T-cell (primary cell): ENCODE measurements at regions not wholly inside any gene's neighbourhood (a gene's known extent, or its start where the extent isn't known, plus 50 kb on each side); places are given as distances from the start of the nearest gene placed in this dataset.

ENCODE experiments used
- ATAC-seq, 4 experiments: fragments of 200-7000 bp in 3 of 4; fragments of 150-1000 bp in 1 of 4; cut with Tn5 transposase; replicated peaks in 1 of 4; 1 replicate in 3 of 4; 2 replicates in 1 of 4; pipeline ENCODE4 v1.10.0; 2021; ENCODE audit warnings: moderate library complexity in 3 of 4, mild to moderate bottlenecking in 2 of 4, moderate number of reproducible peaks in 1 of 4
- CTCF ChIA-PET, 2 donors: fragments of 300-600 bp; sonication (Branson Sonifier 250); formaldehyde crosslinking; loops; one replicate each; lab custom pipeline; 2022; ENCODE audit warnings: antibody characterized with exemption in 2 of 2; lab: Charles Lee
- POLR2A ChIA-PET, 2 donors: fragments of 300-600 bp; sonication (Branson Sonifier 250); formaldehyde crosslinking; loops; one replicate each; lab custom pipeline; 2022; ENCODE audit warnings: antibody characterized with exemption in 2 of 2; lab: Charles Lee
- DNase-seq, 35 experiments: peaks; one replicate each; pipeline versions ENCODE4 v3.0.0 to v3.0.0-alpha.2; 2013 to 2023
- H3K27ac ChIP-seq: one replicate; pipeline ENCODE4 v1.5.1; 2013; ENCODE audit warnings: low read length
- H3K27me3 ChIP-seq, 2 experiments: replicated peaks in 1 of 2; 1 replicate in 1 of 2; 2 replicates in 1 of 2; pipeline versions ENCODE4 v1.6.1 to v1.7.0; 2013; ENCODE audit warnings: low read length in 1 of 2, mixed read lengths in 1 of 2; ENCODE audit not compliant: control insufficient read depth in 2 of 2, insufficient read depth in 2 of 2; ENCODE audit errors: extremely low read depth in 1 of 2
- H3K36me3 ChIP-seq, 2 donors: 1 replicate in 1 of 2; 2 replicates in 1 of 2; pipeline versions ENCODE4 v1.6.1 to v1.7.0; 2013; ENCODE audit warnings: low read length in 1 of 2; ENCODE audit not compliant: control insufficient read depth in 2 of 2, insufficient read depth in 1 of 2; ENCODE audit errors: extremely low read depth in 1 of 2
- H3K4me1 ChIP-seq, 2 experiments: 1 replicate in 1 of 2; 2 replicates in 1 of 2; pipeline versions ENCODE4 v1.6.1 to v1.7.0; 2013; ENCODE audit warnings: low read length in 2 of 2, mixed read lengths in 1 of 2; ENCODE audit not compliant: insufficient read depth in 2 of 2, control insufficient read depth in 1 of 2; ENCODE audit errors: extremely low read depth in 1 of 2
- H3K4me3 ChIP-seq, 2 donors: 1 replicate in 1 of 2; 2 replicates in 1 of 2; pipeline versions ENCODE4 v1.5.1 to v1.7.0; 2013; ENCODE audit warnings: mild to moderate bottlenecking in 2 of 2, low read length in 1 of 2, moderate library complexity in 1 of 2; ENCODE audit not compliant: control insufficient read depth in 1 of 2; ENCODE audit errors: extremely low read depth in 1 of 2
- H3K9me3 ChIP-seq: 2 replicates; pipeline ENCODE4 v1.7.0; 2013
- H3K27ac Mint-ChIP-seq, 2 donors: one replicate each; pipeline ENCODE4 v1.8.0; 2020 to 2021; ENCODE audit warnings: mild to moderate bottlenecking in 2 of 2, mixed read lengths in 2 of 2
- H3K27me3 Mint-ChIP-seq, 2 donors: one replicate each; pipeline ENCODE4 v1.8.0; 2021 to 2022; ENCODE audit warnings: mixed read lengths in 2 of 2
- H3K36me3 Mint-ChIP-seq: one replicate; pipeline ENCODE4 v1.8.0; 2021; ENCODE audit warnings: mixed read lengths
- H3K4me1 Mint-ChIP-seq, 3 donors: one replicate each; pipeline ENCODE4 v1.8.0; 2020 to 2022; ENCODE audit warnings: mixed read lengths in 3 of 3, mild to moderate bottlenecking in 1 of 3
- H3K4me3 Mint-ChIP-seq, 3 donors: one replicate each; pipeline ENCODE4 v1.8.0; 2020 to 2022; ENCODE audit warnings: mild to moderate bottlenecking in 3 of 3, mixed read lengths in 3 of 3, moderate library complexity in 3 of 3
- H3K9me3 Mint-ChIP-seq, 3 donors: one replicate each; pipeline ENCODE4 v1.8.0; 2020 to 2022; ENCODE audit warnings: mixed read lengths in 3 of 3
- WGBS: methylation state at CpG from one replicate; pipeline ENCODE4 v1.1.5; 2013; ENCODE audit warnings: missing lambda C conversion rate; ENCODE audit not compliant: insufficient coverage; 5-methylcytosine and 5-hydroxymethylcytosine counted together

DNA sequence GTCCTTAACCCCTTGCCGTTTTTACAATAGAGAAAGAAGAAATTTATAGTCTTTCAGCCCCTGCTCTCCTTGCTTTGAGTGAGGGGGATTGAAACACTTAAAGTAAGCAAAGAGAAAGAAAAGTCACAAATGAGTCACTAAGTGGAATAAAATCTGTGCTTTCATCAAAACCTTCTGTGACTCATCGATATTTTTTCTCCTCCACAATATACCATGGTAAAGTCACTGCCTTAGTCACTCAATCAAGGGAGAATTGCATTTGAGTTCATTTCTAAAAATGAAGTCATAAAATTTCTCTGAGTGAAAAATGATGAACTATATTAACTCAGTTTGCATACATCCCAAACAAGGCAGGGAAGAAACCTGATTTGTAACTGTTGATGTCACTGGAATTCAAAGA lies 470.3 kb downstream of the FOXG1 start:
- H3K4me3 Mint-ChIP-seq = no peak overlapping the region
- Histone ChIP-seq H3K4me3 (no peak overlapping the region), H3K27me3 (no peaks in the 10 kb centered on the region), H3K27ac (no peak overlapping the region), H3K4me1 (no peaks in the 10 kb centered on the region), H3K9me3 (no peaks in the 10 kb centered on the region), H3K36me3 (no peaks in the 10 kb centered on the region)
- no peaks in the 10 kb centered on the region for H3K36me3 Mint-ChIP-seq
- ATAC-seq = no peak
- POLR2A ChIA-PET = no interaction called here
- H3K27me3 Mint-ChIP-seq = no peaks in the 10 kb centered on the region
- no CpG with 5 or more reads among the region's 2 CpGs for WGBS
- no peak for DNase-seq
- H3K4me1 Mint-ChIP-seq = no peaks in the 10 kb centered on the region
- CTCF ChIA-PET = no interaction called here
- H3K27ac Mint-ChIP-seq = no peak overlapping the region
- peaks cover 6 to 11% (median 8%) of the 10 kb centered on the region in 3 donors for H3K9me3 Mint-ChIP-seq

- Mint-ChIP-seq H3K4me1 (no peaks in the 10 kb centered on the region), H3K27ac (no peak overlapping the region), H3K9me3 (peaks cover 14 to 23% (median 15%) of the 10 kb centered on the region in 3 donors), H3K36me3 (no peaks in the 10 kb centered on the region), H3K4me3 (no peak overlapping the region), H3K27me3 (no peaks in the 10 kb centered on the region)
- H3K4me1 ChIP-seq = no peaks in the 10 kb centered on the region
- ChIA-PET POLR2A (no interaction called here), CTCF (no interaction called here)
- H3K36me3 ChIP-seq = no peaks in the 10 kb centered on the region
- H3K4me3 ChIP-seq = no peak overlapping the region
- DNase-seq = no peak
- H3K9me3 ChIP-seq = no peaks in the 10 kb centered on the region
- WGBS = 100% methylated on average over 2 of the region's 3 CpGs
- ATAC-seq = no peak
- no peaks in the 10 kb centered on the region for H3K27me3 ChIP-seq
- H3K27ac ChIP-seq = no peak overlapping the region
These were observed 473.5 kb downstream of the FOXG1 start for GRCh38 chr14:29240066-29240465.

DNA sequence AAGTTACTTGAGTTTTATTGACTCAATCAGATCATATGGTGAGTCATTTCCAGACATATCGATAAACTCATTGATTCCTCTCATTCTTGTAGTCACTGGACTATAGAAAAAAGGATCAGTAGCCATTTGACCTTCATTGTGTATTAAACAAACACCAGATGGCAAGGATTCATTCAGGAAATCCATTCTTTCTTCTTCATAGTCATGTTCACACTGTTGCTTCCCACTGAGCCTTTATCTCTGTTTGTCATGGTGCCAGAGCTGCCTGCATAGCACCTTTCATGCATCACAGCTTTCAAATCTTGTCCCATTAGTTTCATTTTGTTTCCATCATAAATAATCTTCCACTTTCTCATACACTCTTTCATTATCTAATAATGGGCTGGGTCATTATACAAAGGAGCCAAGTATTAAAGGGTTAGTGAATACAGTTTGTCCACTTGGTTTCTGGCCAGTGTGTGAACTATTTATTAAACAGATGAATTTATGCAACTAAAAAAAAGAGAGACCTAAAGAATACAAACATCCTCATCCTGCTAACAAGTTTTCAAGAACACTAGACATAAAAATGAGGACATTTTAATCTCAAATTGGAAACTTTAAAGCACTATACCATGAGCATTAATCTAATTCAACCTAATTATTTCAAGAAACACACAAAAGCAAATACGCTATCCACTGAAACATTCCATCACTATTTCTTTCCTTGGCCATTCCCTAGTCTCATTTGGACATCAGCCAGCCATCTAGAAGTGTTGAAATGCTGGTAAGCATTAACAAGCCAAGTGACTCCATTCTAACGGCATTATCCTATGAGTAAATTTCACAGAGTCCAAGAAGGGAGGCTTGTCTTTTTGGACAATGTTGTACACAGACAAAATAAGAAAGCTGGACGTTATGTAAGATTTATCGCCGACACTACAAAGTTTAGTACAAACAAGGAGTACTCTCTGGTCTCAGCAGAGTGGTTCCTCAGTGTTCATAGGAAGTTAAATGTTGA lies 476.5 kb downstream of the FOXG1 start:
- Mint-ChIP-seq H3K4me1 (no peaks in the 10 kb centered on the region), H3K27me3 (no peaks in the 10 kb centered on the region), H3K27ac (no peak overlapping the region), H3K36me3 (no peaks in the 10 kb centered on the region), H3K9me3 (peaks cover 9 to 41% (median 30%) of the 10 kb centered on the region in 3 donors), H3K4me3 (no peak overlapping the region)
- 68% methylated on average over 4 of the region's 6 CpGs for WGBS
- ChIA-PET CTCF (no interaction called here), POLR2A (no interaction called here)
- Histone ChIP-seq H3K27me3 (no peaks in the 10 kb centered on the region), H3K4me3 (no peak overlapping the region), H3K27ac (no peak overlapping the region), H3K4me1 (no peaks in the 10 kb centered on the region), H3K9me3 (no peaks in the 10 kb centered on the region), H3K36me3 (no peaks in the 10 kb centered on the region)
- DNase-seq (no peak), ATAC-seq (no peak)

- no CpG with 5 or more reads among the region's 1 CpG for WGBS
- no peaks in the 10 kb centered on the region for H3K4me1 Mint-ChIP-seq
- no peak overlapping the region for H3K27ac Mint-ChIP-seq
- ATAC-seq (no peak), DNase-seq (no peak)
- ChIA-PET POLR2A (no interaction called here), CTCF (no interaction called here)
- H3K27ac ChIP-seq = no peak overlapping the region
- no peak overlapping the region for H3K4me3 Mint-ChIP-seq
- no peak overlapping the region for H3K4me3 ChIP-seq
- peaks cover 16 to 39% (median 28%) of the 10 kb centered on the region in 3 donors for H3K9me3 Mint-ChIP-seq
- H3K27me3 Mint-ChIP-seq = no peaks in the 10 kb centered on the region
- no peaks in the 10 kb centered on the region for H3K36me3 ChIP-seq
- H3K36me3 Mint-ChIP-seq = no peaks in the 10 kb centered on the region
- H3K9me3 ChIP-seq = no peaks in the 10 kb centered on the region
- H3K4me1 ChIP-seq = no peaks in the 10 kb centered on the region
- no peaks in the 10 kb centered on the region for H3K27me3 ChIP-seq
These were observed 489.1 kb downstream of the FOXG1 start for GRCh38 chr14:29255692-29256091.

GRCh38 chr14:29262979-29263378 lies 496.4 kb downstream of the FOXG1 start:
- Histone ChIP-seq H3K36me3 (no peaks in the 10 kb centered on the region), H3K9me3 (no peaks in the 10 kb centered on the region), H3K4me3 (no peak overlapping the region), H3K4me1 (no peaks in the 10 kb centered on the region), H3K27ac (no peak overlapping the region), H3K27me3 (no peaks in the 10 kb centered on the region)
- no CpG with 5 or more reads among the region's 1 CpG for WGBS
- ChIA-PET CTCF (no interaction called here), POLR2A (no interaction called here)
- Mint-ChIP-seq H3K36me3 (no peaks in the 10 kb centered on the region), H3K27ac (no peak overlapping the region), H3K9me3 (peaks cover 17 to 37% (median 22%) of the 10 kb centered on the region in 3 donors), H3K4me1 (no peaks in the 10 kb centered on the region), H3K27me3 (no peaks in the 10 kb centered on the region), H3K4me3 (no peak overlapping the region)
- no peak for DNase-seq
- no peak for ATAC-seq

GRCh38 chr14:29264865-29265264 lies 498.3 kb downstream of the FOXG1 start:
- WGBS = 33% methylated on average over 1 of the region's 4 CpGs
- no peaks in the 10 kb centered on the region for H3K36me3 ChIP-seq
- H3K27ac ChIP-seq = no peak overlapping the region
- no peaks in the 10 kb centered on the region for H3K27me3 Mint-ChIP-seq
- no peaks in the 10 kb centered on the region for H3K36me3 Mint-ChIP-seq
- H3K4me1 Mint-ChIP-seq = no peaks in the 10 kb centered on the region
- ATAC-seq (no peak), DNase-seq (no peak)
- CTCF ChIA-PET = no interaction called here
- H3K9me3 ChIP-seq = no peaks in the 10 kb centered on the region
- POLR2A ChIA-PET = no interaction called here
- H3K27me3 ChIP-seq = no peaks in the 10 kb centered on the region
- no peak overlapping the region for H3K27ac Mint-ChIP-seq
- no peak overlapping the region for H3K4me3 ChIP-seq
- no peak overlapping the region for H3K4me3 Mint-ChIP-seq
- H3K4me1 ChIP-seq = no peaks in the 10 kb centered on the region
- peaks cover 17 to 32% (median 21%) of the 10 kb centered on the region in 3 donors for H3K9me3 Mint-ChIP-seq
